Mammary epithelial cell (primary cell): ENCODE measurements at regions not wholly inside any gene's neighbourhood (a gene's known extent, or its start where the extent isn't known, plus 50 kb on each side); places are given as distances from the start of the nearest gene placed in this dataset.

Source experiments
- CTCF ChIP-seq, 2 donors: IDR thresholded peaks in 1 of 2; conservative IDR thresholded peaks in 1 of 2; 2 replicates each; pipeline ENCODE4 v1.5.1; 2011 to 2012; ENCODE audit warnings: inconsistent platforms in 2 of 2, low read length in 2 of 2, mild to moderate bottlenecking in 2 of 2, control low read depth in 1 of 2, low read depth in 1 of 2; ENCODE audit not compliant: insufficient read depth in 1 of 2; ENCODE audit errors: extremely low read depth in 1 of 2
- EZH2 ChIP-seq: IDR thresholded peaks from 2 replicates; pipeline ENCODE4 v1.6.1; 2012; ENCODE audit warnings: low read length, inconsistent platforms, borderline replicate concordance

DNA sequence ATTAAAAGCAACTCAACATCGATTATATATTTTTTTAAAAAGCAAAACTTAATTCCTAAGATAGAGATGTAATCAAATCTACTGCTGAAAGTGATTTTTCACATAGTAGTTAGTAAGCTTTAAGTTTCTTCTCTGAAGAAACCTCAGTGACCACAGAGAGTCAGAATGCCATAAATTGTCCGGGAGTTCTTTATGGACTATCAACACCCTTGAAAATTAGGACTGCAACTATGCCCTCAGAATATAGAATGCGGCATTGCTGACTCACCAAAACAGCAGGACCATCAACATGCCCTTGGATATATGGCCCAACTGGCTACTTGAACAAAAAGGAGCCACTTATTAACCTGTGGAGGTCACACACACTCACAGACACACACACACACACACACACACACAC lies 228.9 kb upstream of the SNX2 start:
- TF ChIP-seq CTCF (conservative IDR thresholded peaks at IDR 0.05 in 1 of 2, IDR thresholded peaks at IDR 0.05 in 1 of 2; ENCODE audit: extremely low read depth in 1 of 2, insufficient read depth in 1 of 2, low read depth in 1 of 2, low read length in 2 of 2) (no peak), EZH2 (no peak)
